ENCODE measurements at regions not wholly inside any gene's neighbourhood (a gene's known extent, or its start where the extent isn't known, plus 50 kb on each side); places are given as distances from the start of the nearest gene placed in this dataset.
"Not testable (repeated sequence)": the region's sequence is repeated elsewhere in the genome, so short reads cannot be mapped to it uniquely, and the experiment has no call there.

DNA sequence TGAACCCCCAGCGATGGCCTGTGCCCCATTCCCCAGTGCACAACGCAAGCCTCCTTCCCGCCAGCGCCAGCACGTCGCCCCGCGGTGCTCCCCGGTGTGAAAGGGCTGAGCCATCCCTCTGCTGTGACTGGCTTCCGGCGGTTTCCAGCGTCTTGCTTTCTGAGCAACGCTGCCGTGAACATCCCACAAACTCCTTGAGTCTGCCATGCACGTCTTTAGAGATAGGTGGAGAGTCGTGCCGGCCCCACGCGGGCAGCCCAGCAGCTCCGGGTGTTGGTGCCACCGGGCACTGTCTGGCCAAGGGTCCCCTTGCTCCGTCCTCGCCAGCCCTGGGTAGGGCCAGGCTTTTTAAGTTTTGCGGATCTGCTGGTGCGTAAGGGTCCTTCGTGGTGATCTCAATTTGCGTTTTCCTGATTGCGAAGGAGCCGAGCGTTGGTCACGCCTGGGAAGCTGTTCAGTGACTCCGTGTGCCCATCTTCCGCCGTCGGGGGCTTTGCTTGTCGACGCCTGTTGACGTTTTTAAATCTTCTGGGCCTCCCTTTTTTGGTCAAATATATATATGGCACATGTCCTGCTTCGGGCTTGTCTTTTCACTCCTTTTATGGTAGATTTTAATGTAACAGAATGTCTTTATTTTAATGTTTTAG is 70.6 kb downstream of the FOXL3 start:
- TF ChIP-seq POLR2AphosphoS5 (IDR thresholded peaks at IDR 0.05; ENCODE audit: insufficient read depth, low read depth, low read length): no peak
- TF ChIP-seq POLR2A (IDR thresholded peaks at IDR 0.05; ENCODE audit: low read depth, low read length): no peak
- no peak for TF ChIP-seq EZH2 (IDR thresholded peaks at IDR 0.05; ENCODE audit: borderline replicate concordance, low read depth, low read length, severe bottlenecking)
- no peak for TF ChIP-seq MAX (IDR thresholded peaks at IDR 0.05; ENCODE audit: insufficient read depth, insufficient read length)
- TF ChIP-seq FOS (IDR thresholded peaks at IDR 0.05; ENCODE audit: borderline replicate concordance, insufficient read depth, low read length): no peak
- ChIA-PET POLR2A (no interaction called here), CTCF (no interaction called here)
- no peaks in the 10 kb centered on the region for H3K9me3 ChIP-seq (replicated peaks; ENCODE audit: control insufficient read depth, insufficient read depth, low read length)
- H3K27ac ChIP-seq (ENCODE audit: insufficient read depth, low read depth, low read length): no peak overlapping the region
- H3K4me1 ChIP-seq (ENCODE audit: control insufficient read depth, extremely low read depth, insufficient read depth, low read length): peaks cover 12% of the 10 kb centered on the region
- FAIRE-seq: no peak
- no peak overlapping the region for H3K4me3 ChIP-seq (replicated peaks in 1 of 3; ENCODE audit: insufficient read depth in 1 of 3, low read depth in 1 of 3, low read length in 3 of 3)
- dilution Hi-C loops (cut with MboI; ENCODE audit: extremely low pct_ligation_motif_present, low sequenced_read_pairs): no loop called here
- no peak overlapping the region for H3K9ac ChIP-seq (replicated peaks; ENCODE audit: extremely low read depth, insufficient read depth, low read length)
- intact Hi-C loops (cut with micrococcal nuclease): no loop called here
- no peaks in the 10 kb centered on the region for H3K9me1 ChIP-seq (replicated peaks; ENCODE audit: control insufficient read depth, extremely low read depth, insufficient read depth, low read length)
- no TSS peak for BruUV-seq (replicated peaks)
- H3K36me3 ChIP-seq (ENCODE audit: control insufficient read depth in 2 of 2, extremely low read depth in 1 of 2, insufficient read depth in 2 of 2, low read length in 2 of 2): no peaks in the 10 kb centered on the region
- H3K79me2 ChIP-seq (ENCODE audit: control insufficient read depth, insufficient read depth, low read length): no peaks in the 10 kb centered on the region
- H2AFZ ChIP-seq (ENCODE audit: low read depth, low read length): no peak overlapping the region
- H4K20me1 ChIP-seq (replicated peaks; ENCODE audit: control insufficient read depth, extremely low read depth, insufficient read depth, low read length): no peaks in the 10 kb centered on the region
- no peaks in the 10 kb centered on the region for H3K27me3 ChIP-seq (ENCODE audit: control insufficient read depth in 2 of 2, insufficient read depth in 2 of 2, low read length in 2 of 2)
- no peak for DNase-seq (ENCODE audit: low read depth, low spot score)
- H3K4me2 ChIP-seq (ENCODE audit: insufficient read depth, low read length): no peak overlapping the region

- dilution Hi-C loops (cut with MboI; ENCODE audit: extremely low pct_ligation_motif_present, low sequenced_read_pairs); H3K4me3 ChIP-seq (replicated peaks in 1 of 3; ENCODE audit: insufficient read depth in 1 of 3, low read depth in 1 of 3, low read length in 3 of 3); H3K79me2 ChIP-seq (ENCODE audit: control insufficient read depth, insufficient read depth, low read length); H4K20me1 ChIP-seq (replicated peaks; ENCODE audit: control insufficient read depth, extremely low read depth, insufficient read depth, low read length); H3K4me2 ChIP-seq (ENCODE audit: insufficient read depth, low read length); FAIRE-seq; intact Hi-C loops (cut with micrococcal nuclease); BruUV-seq (replicated peaks); H3K27ac ChIP-seq (ENCODE audit: insufficient read depth, low read depth, low read length); H3K9me3 ChIP-seq (replicated peaks; ENCODE audit: control insufficient read depth, insufficient read depth, low read length); H3K9ac ChIP-seq (replicated peaks; ENCODE audit: extremely low read depth, insufficient read depth, low read length); DNase-seq (ENCODE audit: low read depth, low spot score); H3K36me3 ChIP-seq (ENCODE audit: control insufficient read depth in 2 of 2, extremely low read depth in 1 of 2, insufficient read depth in 2 of 2, low read length in 2 of 2); H3K9me1 ChIP-seq (replicated peaks; ENCODE audit: control insufficient read depth, extremely low read depth, insufficient read depth, low read length); POLR2A ChIA-PET; H3K27me3 ChIP-seq (ENCODE audit: control insufficient read depth in 2 of 2, insufficient read depth in 2 of 2, low read length in 2 of 2); CTCF ChIA-PET; H2AFZ ChIP-seq (ENCODE audit: low read depth, low read length): not testable (repeated sequence)
- peaks cover 17% of the 10 kb centered on the region for H3K4me1 ChIP-seq (ENCODE audit: control insufficient read depth, extremely low read depth, insufficient read depth, low read length)
These were observed 71.2 kb downstream of the FOXL3 start for GRCh38 chr7:361182-361581.

All from endothelial cell of umbilical vein (primary cell).